Fibroblast of upper back skin (primary cell): ENCODE measurements at regions not wholly inside any gene's neighbourhood (a gene's known extent, or its start where the extent isn't known, plus 50 kb on each side); places are given as distances from the start of the nearest gene placed in this dataset.
A peak's percentile ranks its signal among the peaks of the same experiment; 100 is the strongest.

Experiments used
- DNase-seq: peaks from one replicate; pipeline ENCODE4 v3.0.0-alpha.2; 2013

- DNase-seq = peak; percentile 90
Measured at GRCh38 chr6:140070846-140071473, 696.5 kb upstream of the CITED2 start.

GRCh38 chr6:140069576-140069975 is 695.1 kb upstream of the CITED2 start:
- DNase-seq = no peak

- DNase-seq = peak; percentile 79
Measured at GRCh38 chr6:140068801-140069200, 694.4 kb upstream of the CITED2 start.

GRCh38 chr6:140064366-140064765 is 689.9 kb upstream of the CITED2 start:
- no peak for DNase-seq

GRCh38 chr6:140063021-140063399 is 688.6 kb upstream of the CITED2 start:
- no peak for DNase-seq

- peak; percentile 99 for DNase-seq
Measured at GRCh38 chr6:140062043-140063020, 687.9 kb upstream of the CITED2 start.

- no peak for DNase-seq
Measured at GRCh38 chr6:140061110-140062042, 686.9 kb upstream of the CITED2 start.

- peak; percentile 68 for DNase-seq
Measured at GRCh38 chr6:140059947-140060346, 685.5 kb upstream of the CITED2 start.

GRCh38 chr6:140058863-140059262 is 684.4 kb upstream of the CITED2 start:
- DNase-seq = no peak

- DNase-seq = peak; percentile 74
Measured at GRCh38 chr6:140052736-140053729, 678.6 kb upstream of the CITED2 start.

GRCh38 chr6:140051521-140052512 is 677.4 kb upstream of the CITED2 start:
- DNase-seq = peak; percentile 96

- no peak for DNase-seq
Measured at GRCh38 chr6:140050101-140050995, 675.9 kb upstream of the CITED2 start.

- no peak for DNase-seq
Measured at GRCh38 chr6:140049251-140049650, 674.8 kb upstream of the CITED2 start.

GRCh38 chr6:140048202-140048790 is 673.8 kb upstream of the CITED2 start:
- no peak for DNase-seq

GRCh38 chr6:140047321-140047720 is 672.9 kb upstream of the CITED2 start:
- DNase-seq = no peak

GRCh38 chr6:140046016-140046632 is 671.7 kb upstream of the CITED2 start:
- DNase-seq = no peak

GRCh38 chr6:140045116-140045515 is 670.7 kb upstream of the CITED2 start:
- DNase-seq = no peak

GRCh38 chr6:140044626-140045025 is 670.2 kb upstream of the CITED2 start:
- DNase-seq = no peak
